GM19025 (cell line): ENCODE measurements at regions not wholly inside any gene's neighbourhood (a gene's known extent, or its start where the extent isn't known, plus 50 kb on each side); places are given as distances from the start of the nearest gene placed in this dataset.

Experiments
- ATAC-seq: cut with Tn5 transposase; IDR thresholded peaks from one replicate; pipeline ENCODE4 v1.9.1; 2021; ENCODE audit warnings: mild to moderate bottlenecking, low read depth, moderate library complexity; ENCODE audit not compliant: unreplicated experiment

- no peak for ATAC-seq
Observed at GRCh38 chr21:16913010-16913409, 599.8 kb upstream of the CXADR start.

- ATAC-seq = no peak
Observed at GRCh38 chr21:16928439-16928838, 584.4 kb upstream of the CXADR start.

- no peak for ATAC-seq
Observed at GRCh38 chr21:16932314-16932713, 580.5 kb upstream of the CXADR start.

GRCh38 chr21:16942703-16943102 lies 570.1 kb upstream of the CXADR start:
- ATAC-seq = no peak

GRCh38 chr21:16943231-16943630 lies 569.6 kb upstream of the CXADR start:
- no peak for ATAC-seq

GRCh38 chr21:16945580-16945979 lies 567.3 kb upstream of the CXADR start:
- no peak for ATAC-seq

GRCh38 chr21:16956824-16957223 lies 556.0 kb upstream of the CXADR start:
- ATAC-seq = no peak

- no peak for ATAC-seq
Observed at GRCh38 chr21:16965424-16965823, 547.4 kb upstream of the CXADR start.

GRCh38 chr21:16968436-16968835 lies 544.4 kb upstream of the CXADR start:
- ATAC-seq = no peak

GRCh38 chr21:16969636-16970035 lies 543.2 kb upstream of the CXADR start:
- ATAC-seq = no peak

- no peak for ATAC-seq
Observed at GRCh38 chr21:16974060-16974459, 538.8 kb upstream of the CXADR start.

- no peak for ATAC-seq
Observed at GRCh38 chr21:16976193-16976592, 536.6 kb upstream of the CXADR start.

- no peak for ATAC-seq
Observed at GRCh38 chr21:16978309-16978895, 534.4 kb upstream of the CXADR start.

- no peak for ATAC-seq
Observed at GRCh38 chr21:16979574-16979973, 533.3 kb upstream of the CXADR start.

GRCh38 chr21:16983420-16983819 lies 529.4 kb upstream of the CXADR start:
- ATAC-seq = no peak

GRCh38 chr21:16992448-16992847 lies 520.4 kb upstream of the CXADR start:
- ATAC-seq = no peak

- no peak for ATAC-seq
Observed at GRCh38 chr21:16993416-16994038, 519.3 kb upstream of the CXADR start.

- ATAC-seq = no peak
Observed at GRCh38 chr21:17002594-17003257, 510.1 kb upstream of the CXADR start.

GRCh38 chr21:17003258-17003615 lies 509.6 kb upstream of the CXADR start:
- no peak for ATAC-seq

- no peak for ATAC-seq
Observed at GRCh38 chr21:17003763-17004373, 509.0 kb upstream of the CXADR start.

GRCh38 chr21:17032141-17032655 lies 480.6 kb upstream of the CXADR start:
- no peak for ATAC-seq
